GM12874 (cell line): ENCODE measurements at regions not wholly inside any gene's neighbourhood (a gene's known extent, or its start where the extent isn't known, plus 50 kb on each side); places are given as distances from the start of the nearest gene placed in this dataset.
A peak's percentile ranks its signal among the peaks of the same experiment; 100 is the strongest.

Experiments
- CTCF ChIP-seq: IDR thresholded peaks from 2 replicates; pipeline ENCODE4 v1.5.1; 2011; ENCODE audit warnings: low read depth, mild to moderate bottlenecking, control low read depth, low read length, moderate library complexity; ENCODE audit not compliant: insufficient read depth

- no peak for TF ChIP-seq CTCF
Observed at GRCh38 chr5:32932241-32932935, 221.3 kb downstream of the NPR3 start.

- no peak for TF ChIP-seq CTCF
Observed at GRCh38 chr5:32933692-32934091, 222.6 kb downstream of the NPR3 start.

GRCh38 chr5:32934529-32934928 is 223.4 kb downstream of the NPR3 start:
- no peak for TF ChIP-seq CTCF

GRCh38 chr5:32935283-32935682 is 224.2 kb downstream of the NPR3 start:
- no peak for TF ChIP-seq CTCF

GRCh38 chr5:32936329-32936728 is 225.2 kb downstream of the NPR3 start:
- TF ChIP-seq CTCF: no peak

GRCh38 chr5:32942225-32942989 is 231.3 kb downstream of the NPR3 start:
- TF ChIP-seq CTCF: peak; percentile 63

GRCh38 chr5:32949286-32949970 is 238.3 kb downstream of the NPR3 start:
- TF ChIP-seq CTCF: no peak
